ENCODE measurements at regions not wholly inside any gene's neighbourhood (a gene's known extent, or its start where the extent isn't known, plus 50 kb on each side); places are given as distances from the start of the nearest gene placed in this dataset.
"Not testable (repeated sequence)": the region's sequence is repeated elsewhere in the genome, so short reads cannot be mapped to it uniquely, and the experiment has no call there.

DNA sequence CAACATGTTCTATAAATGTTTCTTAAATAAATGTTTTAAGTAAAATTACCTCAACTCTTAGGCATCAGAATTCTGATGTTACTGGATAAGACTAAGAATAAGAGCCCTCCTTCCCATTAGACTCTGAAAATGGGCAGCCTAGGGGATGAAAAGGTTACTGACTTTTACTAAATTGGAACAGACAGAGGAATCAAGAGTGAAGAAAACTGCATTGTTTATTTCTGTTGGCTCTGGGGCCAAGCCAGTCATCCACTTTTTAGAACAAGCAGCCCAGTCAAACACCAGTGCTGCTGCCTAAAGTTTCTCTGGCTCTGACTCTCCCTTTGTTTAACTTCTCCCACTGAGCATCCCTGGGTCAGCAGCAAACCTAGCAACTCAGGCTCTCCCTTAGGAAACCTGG, 731.0 kb downstream of the CDY1 start:
- H3F3A ChIP-seq (ENCODE audit: insufficient read depth, low read length, poor library complexity, severe bottlenecking); H3K36me3 ChIP-seq (ENCODE audit: insufficient read depth, low read length); H3K79me2 ChIP-seq (replicated peaks; ENCODE audit: insufficient read depth, low read length); H3K9ac ChIP-seq (ENCODE audit: low read length); H3K4me2 ChIP-seq (ENCODE audit: low read length); H3K9me3 ChIP-seq (ENCODE audit: low read length); H3K27me3 ChIP-seq (ENCODE audit: insufficient read depth, low read depth, low read length); H2AFZ ChIP-seq (ENCODE audit: low read depth, low read length); H3K4me3 ChIP-seq (ENCODE audit: low read length); H3K9me2 ChIP-seq (ENCODE audit: insufficient read depth, low read length); H3K27ac ChIP-seq (ENCODE audit: low read length); H4K20me1 ChIP-seq (ENCODE audit: insufficient read depth): not testable (repeated sequence)

GRCh38 chrY:26354191-26354590, 732.3 kb downstream of the CDY1 start:
- Histone ChIP-seq H3K9me2 (ENCODE audit: insufficient read depth, low read length) (no peaks in the 10 kb centered on the region), H3K4me2 (ENCODE audit: low read length) (no peak overlapping the region), H3K27me3 (ENCODE audit: insufficient read depth, low read depth, low read length) (no peaks in the 10 kb centered on the region), H2AFZ (ENCODE audit: low read depth, low read length) (no peak overlapping the region), H3K27ac (ENCODE audit: low read length) (no peak overlapping the region), H3K9ac (ENCODE audit: low read length) (no peak overlapping the region), H3K79me2 (replicated peaks; ENCODE audit: insufficient read depth, low read length) (no peaks in the 10 kb centered on the region), H4K20me1 (ENCODE audit: insufficient read depth) (no peaks in the 10 kb centered on the region), H3K36me3 (ENCODE audit: insufficient read depth, low read length) (no peaks in the 10 kb centered on the region), H3K4me3 (ENCODE audit: low read length) (no peak overlapping the region), H3K9me3 (ENCODE audit: low read length) (no peaks in the 10 kb centered on the region), H3F3A (ENCODE audit: insufficient read depth, low read length, poor library complexity, severe bottlenecking) (no peaks in the 10 kb centered on the region)
- no peak for TF ChIP-seq EP300 (conservative IDR thresholded peaks at IDR 0.05; ENCODE audit: poor library complexity, severe bottlenecking)
- TF ChIP-seq CTCF (IDR thresholded peaks at IDR 0.05; ENCODE audit: poor library complexity, severe bottlenecking): no peak

DNA sequence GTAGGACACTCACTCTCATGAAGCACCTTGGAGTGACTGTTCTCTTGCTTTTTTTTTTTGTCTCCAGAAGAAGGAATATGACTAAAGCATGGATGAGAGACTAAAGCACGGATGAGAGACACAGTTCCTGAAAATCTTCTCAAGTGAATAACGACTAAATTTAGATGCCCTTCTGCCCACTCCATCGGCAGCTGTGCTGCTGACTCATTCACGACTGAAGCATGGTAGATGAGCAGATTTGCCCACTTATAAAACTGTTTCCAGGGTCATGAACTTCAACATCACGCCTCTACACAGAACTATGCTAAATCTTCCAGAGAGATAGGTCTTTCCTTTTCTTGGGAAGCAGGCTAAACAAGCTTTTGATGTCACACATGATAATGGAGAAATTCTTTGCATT, 738.0 kb downstream of the CDY1 start:
- not testable (repeated sequence) for H3K9me3 ChIP-seq (ENCODE audit: low read length); H3K9ac ChIP-seq (ENCODE audit: low read length); H3K27ac ChIP-seq (ENCODE audit: low read length); H3K4me2 ChIP-seq (ENCODE audit: low read length); H2AFZ ChIP-seq (ENCODE audit: low read depth, low read length); H3K9me2 ChIP-seq (ENCODE audit: insufficient read depth, low read length); H3K79me2 ChIP-seq (replicated peaks; ENCODE audit: insufficient read depth, low read length); H3F3A ChIP-seq (ENCODE audit: insufficient read depth, low read length, poor library complexity, severe bottlenecking); H4K20me1 ChIP-seq (ENCODE audit: insufficient read depth); H3K27me3 ChIP-seq (ENCODE audit: insufficient read depth, low read depth, low read length); H3K36me3 ChIP-seq (ENCODE audit: insufficient read depth, low read length); H3K4me3 ChIP-seq (ENCODE audit: low read length)

DNA sequence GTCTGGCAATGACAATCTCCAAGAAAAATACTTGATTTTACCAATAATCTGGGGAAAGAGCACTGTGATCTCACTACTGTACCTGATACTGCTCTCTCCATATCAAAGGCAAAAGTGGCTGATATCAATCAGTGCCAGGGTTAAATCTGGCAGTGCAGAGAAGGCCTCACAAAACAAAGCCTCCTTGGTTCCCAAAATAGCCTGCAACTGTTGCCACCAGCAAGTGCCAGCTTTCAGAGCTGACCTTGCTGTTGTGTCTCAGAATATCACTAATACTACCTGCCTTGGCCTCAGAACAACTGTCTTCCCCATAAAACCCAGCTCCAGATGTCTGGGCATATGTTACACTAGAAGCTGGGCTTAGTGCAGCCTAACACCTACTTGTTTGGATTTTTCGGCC, 738.6 kb downstream of the CDY1 start:
- H2AFZ ChIP-seq (ENCODE audit: low read depth, low read length); H3K79me2 ChIP-seq (replicated peaks; ENCODE audit: insufficient read depth, low read length): not testable (repeated sequence)

DNA sequence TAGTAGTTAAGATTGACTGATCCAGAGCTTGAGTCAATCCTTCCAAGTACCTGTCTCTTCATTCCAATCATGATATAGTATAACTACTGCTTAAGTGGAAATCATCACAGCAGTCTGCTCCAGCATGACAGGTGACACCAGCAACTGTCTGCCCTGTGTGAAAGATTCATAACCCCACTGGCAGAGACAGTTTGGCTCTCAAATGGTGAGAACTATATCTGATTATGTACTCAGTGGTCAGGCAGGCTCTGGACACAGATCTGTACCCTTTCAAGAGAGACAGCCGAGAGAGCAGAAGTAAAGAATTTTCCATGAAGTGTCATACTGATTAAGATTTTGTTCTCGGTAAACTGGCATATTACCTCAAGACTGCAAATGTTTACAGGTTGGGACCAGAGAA, 741.5 kb downstream of the CDY1 start:
- H3K79me2 ChIP-seq (replicated peaks; ENCODE audit: insufficient read depth, low read length); H4K20me1 ChIP-seq (ENCODE audit: insufficient read depth): not testable (repeated sequence)

More for the DNA sequence above, 738.6 kb downstream of the CDY1 start:
- not testable (repeated sequence) for H3K9ac ChIP-seq (ENCODE audit: low read length); H3K4me3 ChIP-seq (ENCODE audit: low read length); H4K20me1 ChIP-seq (ENCODE audit: insufficient read depth); H3K27me3 ChIP-seq (ENCODE audit: insufficient read depth, low read depth, low read length); H3F3A ChIP-seq (ENCODE audit: insufficient read depth, low read length, poor library complexity, severe bottlenecking); H3K4me2 ChIP-seq (ENCODE audit: low read length); H3K9me2 ChIP-seq (ENCODE audit: insufficient read depth, low read length); H3K27ac ChIP-seq (ENCODE audit: low read length); H3K36me3 ChIP-seq (ENCODE audit: insufficient read depth, low read length); H3K9me3 ChIP-seq (ENCODE audit: low read length)

GRCh38 chrY:26366091-26366490, 744.2 kb downstream of the CDY1 start:
- H3K9me2 ChIP-seq (ENCODE audit: insufficient read depth, low read length); H3K4me2 ChIP-seq (ENCODE audit: low read length); H3K36me3 ChIP-seq (ENCODE audit: insufficient read depth, low read length); H2AFZ ChIP-seq (ENCODE audit: low read depth, low read length); H3K27ac ChIP-seq (ENCODE audit: low read length); H3F3A ChIP-seq (ENCODE audit: insufficient read depth, low read length, poor library complexity, severe bottlenecking); H3K9ac ChIP-seq (ENCODE audit: low read length); H3K27me3 ChIP-seq (ENCODE audit: insufficient read depth, low read depth, low read length); H3K4me3 ChIP-seq (ENCODE audit: low read length); H4K20me1 ChIP-seq (ENCODE audit: insufficient read depth); H3K9me3 ChIP-seq (ENCODE audit: low read length); H3K79me2 ChIP-seq (replicated peaks; ENCODE audit: insufficient read depth, low read length): not testable (repeated sequence)

More for the DNA sequence above, 741.5 kb downstream of the CDY1 start:
- not testable (repeated sequence) for H3K4me3 ChIP-seq (ENCODE audit: low read length); H3F3A ChIP-seq (ENCODE audit: insufficient read depth, low read length, poor library complexity, severe bottlenecking); H3K27me3 ChIP-seq (ENCODE audit: insufficient read depth, low read depth, low read length); H3K9ac ChIP-seq (ENCODE audit: low read length); H3K27ac ChIP-seq (ENCODE audit: low read length); H3K9me3 ChIP-seq (ENCODE audit: low read length); H2AFZ ChIP-seq (ENCODE audit: low read depth, low read length); H3K4me2 ChIP-seq (ENCODE audit: low read length); H3K9me2 ChIP-seq (ENCODE audit: insufficient read depth, low read length); H3K36me3 ChIP-seq (ENCODE audit: insufficient read depth, low read length)

GRCh38 chrY:26372480-26372879, 750.6 kb downstream of the CDY1 start:
- H3K9ac ChIP-seq (ENCODE audit: low read length); H3K4me3 ChIP-seq (ENCODE audit: low read length); H3K9me3 ChIP-seq (ENCODE audit: low read length): not testable (repeated sequence)

More at GRCh38 chrY:26372480-26372879, 750.6 kb downstream of the CDY1 start:
- H3K79me2 ChIP-seq (replicated peaks; ENCODE audit: insufficient read depth, low read length); H4K20me1 ChIP-seq (ENCODE audit: insufficient read depth); H2AFZ ChIP-seq (ENCODE audit: low read depth, low read length); H3K36me3 ChIP-seq (ENCODE audit: insufficient read depth, low read length); H3F3A ChIP-seq (ENCODE audit: insufficient read depth, low read length, poor library complexity, severe bottlenecking); H3K9me2 ChIP-seq (ENCODE audit: insufficient read depth, low read length); H3K27ac ChIP-seq (ENCODE audit: low read length); H3K4me2 ChIP-seq (ENCODE audit: low read length); H3K27me3 ChIP-seq (ENCODE audit: insufficient read depth, low read depth, low read length): not testable (repeated sequence)
